Muscle of leg (tissue), 3 donors: ENCODE measurements at regions not wholly inside any gene's neighbourhood (a gene's known extent, or its start where the extent isn't known, plus 50 kb on each side); places are given as distances from the start of the nearest gene placed in this dataset.
A peak's percentile ranks its signal among the peaks of the same experiment; 100 is the strongest.

ENCODE experiments used
- DNase-seq: peaks from one replicate; pipeline ENCODE4 v3.0.0; 2013
- H3K27ac ChIP-seq: one replicate; pipeline ENCODE4 v1.5.1; 2013; ENCODE audit warnings: mild to moderate bottlenecking, low read length, control low read depth
- H3K27me3 ChIP-seq: one replicate; pipeline ENCODE4 v1.6.1; 2013; ENCODE audit warnings: low read length; ENCODE audit not compliant: control insufficient read depth, insufficient read depth
- H3K36me3 ChIP-seq: one replicate; pipeline ENCODE4 v1.6.1; 2013; ENCODE audit warnings: low read length; ENCODE audit not compliant: control insufficient read depth, insufficient read depth
- H3K4me1 ChIP-seq: one replicate; pipeline ENCODE4 v1.6.1; 2013; ENCODE audit warnings: low read length; ENCODE audit not compliant: control insufficient read depth, insufficient read depth
- H3K4me3 ChIP-seq: one replicate; pipeline ENCODE4 v1.5.1; 2013; ENCODE audit warnings: low read length, control low read depth
- H3K9me3 ChIP-seq: replicated peaks from 2 replicates; pipeline ENCODE4 v1.6.1; 2013; ENCODE audit warnings: low read depth, low read length; ENCODE audit not compliant: control insufficient read depth
- WGBS: methylation state at CpG from one replicate; pipeline ENCODE4 v1.1.5; 2013; ENCODE audit warnings: missing lambda C conversion rate; ENCODE audit not compliant: insufficient coverage; 5-methylcytosine and 5-hydroxymethylcytosine counted together

DNA sequence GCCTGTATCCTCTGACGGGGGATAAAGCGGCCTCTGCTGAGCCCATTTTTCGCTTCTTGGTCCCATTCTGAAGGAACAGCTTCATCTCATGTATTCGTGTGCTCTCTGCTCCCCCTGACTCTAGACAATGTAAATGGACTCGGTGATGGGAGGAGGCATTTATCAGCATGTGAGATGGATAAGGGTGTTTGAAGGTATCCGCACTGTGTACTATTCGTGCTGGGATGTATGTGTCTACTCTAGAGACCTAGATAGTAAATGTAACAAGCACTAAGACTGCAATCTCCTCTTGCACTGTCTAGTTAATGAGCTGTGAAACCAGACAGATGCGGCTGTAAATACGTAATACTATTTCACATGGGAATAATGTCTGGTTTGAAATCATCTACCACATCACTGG, 134.6 kb upstream of the ARGLU1 start:
- Histone ChIP-seq H3K27me3 (no peaks in the 10 kb centered on the region), H3K27ac (peak overlapping the region; percentile 73), H3K4me1 (no peaks in the 10 kb centered on the region), H3K9me3 (no peaks in the 10 kb centered on the region), H3K36me3 (no peaks in the 10 kb centered on the region), H3K4me3 (no peak overlapping the region)
- no peak for DNase-seq
- 75% methylated on average over 2 of the region's 9 CpGs for WGBS

GRCh38 chr13:106701771-106702341, 133.9 kb upstream of the ARGLU1 start:
- Histone ChIP-seq H3K36me3 (no peaks in the 10 kb centered on the region), H3K27me3 (no peaks in the 10 kb centered on the region), H3K4me1 (no peaks in the 10 kb centered on the region), H3K27ac (peak overlapping the region; percentile 73), H3K4me3 (no peak overlapping the region), H3K9me3 (no peaks in the 10 kb centered on the region)
- DNase-seq = peak; percentile 50
- WGBS = 81% methylated on average over 8 of the region's 17 CpGs

- no peak for DNase-seq
- H3K4me3 ChIP-seq = no peak overlapping the region
- H3K27ac ChIP-seq = no peak overlapping the region
- H3K4me1 ChIP-seq = no peaks in the 10 kb centered on the region
- no peaks in the 10 kb centered on the region for H3K36me3 ChIP-seq
- no peaks in the 10 kb centered on the region for H3K9me3 ChIP-seq
- WGBS = no CpG with 5 or more reads among the region's 4 CpGs
- no peaks in the 10 kb centered on the region for H3K27me3 ChIP-seq
Observed at GRCh38 chr13:106700439-106700838, 132.5 kb upstream of the ARGLU1 start.

DNA sequence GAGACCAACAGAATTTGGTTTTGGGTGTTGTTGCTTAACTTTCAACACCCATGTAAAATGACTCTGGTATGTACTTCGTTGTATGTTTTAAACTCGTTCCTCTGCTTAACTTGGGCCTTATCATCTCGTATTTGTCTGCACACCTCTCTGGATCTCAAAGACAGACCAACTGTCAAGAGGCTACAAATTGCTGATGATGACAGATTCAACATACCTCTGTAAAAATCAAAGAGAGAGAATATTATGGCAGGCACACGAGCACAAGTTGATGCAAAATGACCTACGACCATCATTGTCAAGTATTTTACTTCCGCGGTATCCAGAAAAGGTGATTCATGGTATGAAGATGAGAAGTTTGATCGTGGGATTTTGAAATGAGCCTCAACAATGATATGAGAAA, 132.1 kb upstream of the ARGLU1 start:
- H3K9me3 ChIP-seq = no peaks in the 10 kb centered on the region
- WGBS = no CpG with 5 or more reads among the region's 8 CpGs
- H3K27ac ChIP-seq = no peak overlapping the region
- H3K4me1 ChIP-seq = no peaks in the 10 kb centered on the region
- no peak overlapping the region for H3K4me3 ChIP-seq
- DNase-seq = no peak
- H3K27me3 ChIP-seq = no peaks in the 10 kb centered on the region
- H3K36me3 ChIP-seq = no peaks in the 10 kb centered on the region

- Histone ChIP-seq H3K4me1 (no peaks in the 10 kb centered on the region), H3K27ac (no peak overlapping the region), H3K36me3 (no peaks in the 10 kb centered on the region), H3K27me3 (no peaks in the 10 kb centered on the region), H3K4me3 (no peak overlapping the region), H3K9me3 (no peaks in the 10 kb centered on the region)
- DNase-seq = no peak
- no CpG with 5 or more reads among the region's 5 CpGs for WGBS
Observed at GRCh38 chr13:106699311-106699710, 131.4 kb upstream of the ARGLU1 start.

DNA sequence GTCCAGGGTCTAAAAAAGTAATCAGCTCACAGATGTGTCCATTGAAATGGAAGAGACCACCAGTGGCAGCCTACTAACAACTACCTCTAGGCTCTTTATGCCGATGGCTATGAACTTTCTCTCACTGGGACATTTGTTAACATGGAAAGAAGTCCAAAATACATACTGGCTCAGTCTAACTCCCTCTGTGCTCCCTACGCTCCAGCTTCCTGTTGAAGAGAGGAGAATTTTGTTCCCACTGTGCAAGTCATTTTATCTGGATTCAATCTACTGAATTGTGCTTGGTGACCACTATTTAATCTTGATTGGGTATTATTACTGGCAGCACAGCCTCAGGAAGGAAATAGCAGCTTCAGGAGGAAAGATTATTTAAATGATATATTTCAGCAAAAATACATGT, 128.8 kb upstream of the ARGLU1 start:
- WGBS = no CpG with 5 or more reads among the region's 2 CpGs
- Histone ChIP-seq H3K27ac (no peak overlapping the region), H3K27me3 (no peaks in the 10 kb centered on the region), H3K9me3 (no peaks in the 10 kb centered on the region), H3K4me1 (no peaks in the 10 kb centered on the region), H3K4me3 (no peak overlapping the region), H3K36me3 (no peaks in the 10 kb centered on the region)
- no peak for DNase-seq

- no peaks in the 10 kb centered on the region for H3K9me3 ChIP-seq
- no peak overlapping the region for H3K4me3 ChIP-seq
- DNase-seq = no peak
- H3K27ac ChIP-seq = no peak overlapping the region
- H3K36me3 ChIP-seq = no peaks in the 10 kb centered on the region
- no peaks in the 10 kb centered on the region for H3K4me1 ChIP-seq
- 100% methylated on average over 3 of the region's 3 CpGs for WGBS
- no peaks in the 10 kb centered on the region for H3K27me3 ChIP-seq
Observed at GRCh38 chr13:106696140-106696539, 128.2 kb upstream of the ARGLU1 start.

GRCh38 chr13:106695139-106695538, 127.2 kb upstream of the ARGLU1 start:
- Histone ChIP-seq H3K27ac (no peak overlapping the region), H3K4me1 (no peaks in the 10 kb centered on the region), H3K4me3 (no peak overlapping the region), H3K36me3 (no peaks in the 10 kb centered on the region), H3K9me3 (no peaks in the 10 kb centered on the region), H3K27me3 (no peaks in the 10 kb centered on the region)
- DNase-seq = no peak

DNA sequence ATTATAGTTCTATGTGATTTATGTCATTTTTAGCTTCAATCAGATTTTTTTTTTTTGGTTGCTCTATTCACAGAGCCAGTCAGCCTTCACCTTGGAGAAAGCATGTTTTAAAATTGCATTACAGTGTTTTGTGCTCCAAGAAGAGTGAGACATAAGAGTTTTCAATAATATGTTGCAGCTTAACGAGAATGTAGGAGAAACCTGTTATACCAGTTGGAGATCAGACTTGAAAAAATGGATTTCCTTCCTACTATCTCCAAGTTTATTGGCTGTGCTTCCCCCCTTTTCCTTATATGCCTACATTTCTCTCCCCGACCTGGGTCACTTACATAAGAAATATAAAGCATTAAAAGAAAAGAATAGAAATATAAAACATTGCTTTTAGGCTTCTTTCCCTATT, 123.9 kb upstream of the ARGLU1 start:
- no peaks in the 10 kb centered on the region for H3K27me3 ChIP-seq
- H3K36me3 ChIP-seq = no peaks in the 10 kb centered on the region
- WGBS = no CpG with 5 or more reads among the region's 2 CpGs
- no peak overlapping the region for H3K27ac ChIP-seq
- no peaks in the 10 kb centered on the region for H3K9me3 ChIP-seq
- DNase-seq = no peak
- no peaks in the 10 kb centered on the region for H3K4me1 ChIP-seq
- no peak overlapping the region for H3K4me3 ChIP-seq

DNA sequence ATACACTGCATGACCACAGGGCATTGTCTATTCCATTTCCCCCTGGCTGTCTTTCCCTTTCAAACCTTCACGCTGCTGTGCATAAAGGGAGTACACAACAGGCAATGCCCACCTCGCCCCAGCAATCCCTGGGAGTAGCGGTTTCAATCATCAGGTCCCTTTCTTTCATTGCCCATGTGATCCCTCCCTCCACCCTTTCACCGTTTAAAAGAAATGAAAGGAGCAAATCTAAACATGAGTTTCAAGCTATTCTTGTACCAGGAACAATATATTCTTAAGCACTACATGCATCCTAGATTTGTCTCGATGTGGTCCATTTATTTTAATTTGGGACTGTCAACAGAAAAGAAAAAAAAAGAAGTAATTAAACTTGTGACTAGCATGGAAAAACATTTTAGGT, 123.4 kb upstream of the ARGLU1 start:
- no peaks in the 10 kb centered on the region for H3K27me3 ChIP-seq
- DNase-seq = no peak
- no peak overlapping the region for H3K4me3 ChIP-seq
- H3K27ac ChIP-seq = peak overlapping the region; percentile 37
- H3K4me1 ChIP-seq = no peaks in the 10 kb centered on the region
- H3K9me3 ChIP-seq = no peaks in the 10 kb centered on the region
- no peaks in the 10 kb centered on the region for H3K36me3 ChIP-seq
- 71% methylated on average over 2 of the region's 5 CpGs for WGBS

GRCh38 chr13:106690779-106691178, 122.8 kb upstream of the ARGLU1 start:
- no peaks in the 10 kb centered on the region for H3K27me3 ChIP-seq
- WGBS = 38% methylated on average over 6 of the region's 6 CpGs
- H3K27ac ChIP-seq = peak overlapping the region; percentile 37
- H3K36me3 ChIP-seq = no peaks in the 10 kb centered on the region
- no peaks in the 10 kb centered on the region for H3K9me3 ChIP-seq
- H3K4me3 ChIP-seq = no peak overlapping the region
- H3K4me1 ChIP-seq = no peaks in the 10 kb centered on the region
- DNase-seq = peak; percentile 41
